SIG-M5 treated with dmso at 0.1 percent for 504 hours (cell line): ENCODE measurements at regions not wholly inside any gene's neighbourhood (a gene's known extent, or its start where the extent isn't known, plus 50 kb on each side); places are given as distances from the start of the nearest gene placed in this dataset.
A peak's percentile ranks its signal among the peaks of the same experiment; 100 is the strongest.

Experiments
- DNase-seq: peaks from one replicate; lab custom pipeline; 2025; ENCODE audit not compliant: unreplicated experiment; lab: John Stamatoyannopoulos, UW

DNA sequence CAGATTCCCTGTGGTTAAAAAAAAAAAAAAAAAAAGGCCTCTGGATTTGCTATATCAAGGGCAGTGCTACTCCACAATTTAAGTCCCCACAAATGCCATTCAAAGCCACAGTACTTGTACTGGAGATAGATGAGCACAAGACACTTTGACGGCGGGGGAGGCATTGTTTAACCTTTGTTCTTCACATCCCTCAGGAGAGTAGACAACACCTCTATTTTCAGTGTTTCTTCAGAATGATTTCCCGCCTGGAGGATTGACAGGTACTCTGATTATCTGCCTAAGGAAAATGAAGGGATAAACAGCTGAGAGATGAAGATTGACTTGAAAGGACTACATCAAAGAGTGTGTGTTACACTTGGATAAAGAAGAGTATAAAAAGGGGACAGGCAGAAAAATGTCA is 58.7 kb downstream of the OTOL1 start:
- no peak for DNase-seq

DNA sequence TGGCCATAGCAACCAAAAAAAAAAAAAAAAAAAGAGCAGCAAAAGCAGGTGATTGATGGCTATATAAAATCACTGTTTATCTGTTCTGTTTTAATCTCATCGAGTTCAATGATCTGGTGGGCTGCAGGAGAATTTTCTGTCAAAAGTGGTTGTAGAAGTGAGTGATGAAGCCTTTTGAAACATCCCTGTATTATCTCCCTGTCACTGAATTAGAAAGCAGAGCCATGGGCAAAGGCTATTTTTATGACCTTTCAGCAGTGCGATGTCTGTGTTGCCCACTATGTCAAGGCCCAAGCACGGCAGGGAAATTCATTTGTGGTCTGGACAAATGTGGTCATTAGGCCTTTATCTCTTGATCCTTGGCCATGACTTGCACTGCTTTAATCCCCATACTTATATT is 59.9 kb downstream of the OTOL1 start:
- no peak for DNase-seq

DNA sequence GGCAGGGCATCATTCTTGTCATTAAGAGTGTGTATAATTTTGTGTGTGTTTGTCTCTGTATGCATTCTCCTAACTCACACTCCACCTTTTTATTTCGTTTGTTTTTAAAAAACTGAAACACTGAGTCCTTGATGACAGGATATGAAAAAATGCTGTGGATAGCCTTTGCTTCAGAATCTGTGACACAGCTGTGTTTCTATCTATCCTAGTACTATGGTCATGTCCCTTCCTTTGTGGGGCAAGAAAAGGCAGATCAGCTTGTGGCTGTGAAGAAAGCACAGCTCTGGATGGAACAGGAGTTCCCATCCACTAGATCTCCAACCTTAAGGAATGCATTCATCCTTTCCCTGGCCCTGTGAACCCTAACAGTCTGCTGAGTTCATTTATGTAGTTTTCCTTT is 60.3 kb downstream of the OTOL1 start:
- DNase-seq = no peak

DNA sequence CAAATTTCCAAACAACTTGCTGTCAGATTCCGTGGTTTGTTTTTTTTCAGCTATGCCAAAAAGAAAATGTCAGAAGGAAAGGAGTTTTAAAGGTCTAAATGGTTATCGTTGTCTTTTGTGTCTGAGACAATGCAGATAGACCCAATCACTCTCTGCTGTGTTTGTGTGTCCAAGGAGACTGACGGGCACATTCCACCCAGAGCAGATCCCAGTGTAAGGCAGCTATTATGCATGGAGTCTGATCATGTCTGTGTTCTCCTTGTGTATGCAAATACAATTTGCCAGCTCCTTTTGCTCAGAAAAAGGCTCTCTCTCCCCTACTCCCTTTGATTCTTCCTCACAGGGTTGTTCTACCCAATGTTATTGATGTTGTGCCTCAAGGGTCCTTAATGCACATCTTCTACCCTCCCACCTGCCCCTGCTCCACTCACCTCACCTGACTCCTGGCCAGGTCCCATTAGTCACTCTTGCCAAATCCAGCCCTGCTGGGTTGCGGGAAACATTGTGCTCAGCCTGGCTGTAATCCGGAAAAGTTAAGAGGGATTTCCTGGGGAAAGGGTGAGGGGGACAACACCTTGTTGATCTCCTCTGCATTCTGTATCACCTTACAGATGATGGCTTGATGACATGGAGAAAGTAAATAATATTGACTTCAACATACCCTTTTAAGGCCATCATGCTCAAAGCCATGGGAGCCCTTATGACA is 61.0 kb downstream of the OTOL1 start:
- no peak for DNase-seq

DNA sequence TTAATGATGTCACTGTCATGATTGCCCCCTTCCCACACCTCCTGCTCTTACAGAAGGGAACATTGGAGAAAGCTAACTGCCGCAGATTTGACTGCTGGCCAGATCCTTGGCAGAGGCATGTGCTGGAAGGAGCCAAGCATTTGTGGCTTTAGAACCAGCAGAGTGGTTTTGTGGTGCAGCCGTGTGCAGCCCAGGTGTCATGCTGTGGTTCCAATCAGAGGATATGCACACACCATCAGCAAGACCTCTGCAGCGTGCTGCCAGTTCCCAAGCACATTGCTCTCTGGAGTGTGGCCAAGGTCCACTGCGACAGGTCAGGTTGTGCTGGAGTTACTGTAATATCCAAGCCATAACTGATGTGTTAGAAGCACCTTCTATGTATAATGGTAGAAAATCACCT is 61.6 kb downstream of the OTOL1 start:
- no peak for DNase-seq

DNA sequence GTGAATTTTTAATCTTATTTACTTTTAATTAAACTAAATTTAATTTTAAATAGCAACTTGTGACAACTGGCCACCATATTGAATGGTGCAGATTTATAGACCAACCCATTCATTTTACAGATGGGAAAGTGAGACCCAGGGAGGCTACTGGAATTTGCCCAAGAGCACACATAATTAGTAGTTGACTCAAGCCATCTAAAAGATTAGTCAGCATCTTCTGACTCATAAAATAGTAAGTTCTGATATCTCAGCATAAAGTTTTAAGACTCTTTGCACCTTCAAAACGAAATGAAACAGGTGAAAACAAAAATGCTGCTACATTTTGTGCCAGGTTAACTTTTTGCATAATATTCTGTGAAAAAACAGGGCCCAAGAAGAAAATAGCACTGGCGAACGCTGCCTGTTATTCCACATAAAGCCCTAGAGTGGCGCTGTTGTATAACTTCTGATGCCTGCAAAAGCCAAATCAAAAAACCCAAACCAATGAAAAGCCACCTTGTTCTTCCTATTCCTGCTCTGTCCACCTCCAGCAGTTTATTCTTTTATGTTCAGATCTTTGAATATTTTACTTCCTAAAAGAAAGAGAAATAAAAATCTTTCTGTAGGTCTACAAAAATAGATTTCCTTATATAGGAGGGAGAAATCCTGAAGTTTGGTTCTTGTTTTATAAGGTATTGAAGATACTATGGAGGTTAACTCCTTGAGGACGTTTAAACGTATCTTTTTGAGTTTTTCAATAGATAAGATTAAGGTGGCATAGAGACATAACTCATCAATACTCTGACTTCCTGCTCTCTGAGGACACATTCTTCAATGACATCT is 62.8 kb downstream of the OTOL1 start:
- DNase-seq = peak; percentile 71

DNA sequence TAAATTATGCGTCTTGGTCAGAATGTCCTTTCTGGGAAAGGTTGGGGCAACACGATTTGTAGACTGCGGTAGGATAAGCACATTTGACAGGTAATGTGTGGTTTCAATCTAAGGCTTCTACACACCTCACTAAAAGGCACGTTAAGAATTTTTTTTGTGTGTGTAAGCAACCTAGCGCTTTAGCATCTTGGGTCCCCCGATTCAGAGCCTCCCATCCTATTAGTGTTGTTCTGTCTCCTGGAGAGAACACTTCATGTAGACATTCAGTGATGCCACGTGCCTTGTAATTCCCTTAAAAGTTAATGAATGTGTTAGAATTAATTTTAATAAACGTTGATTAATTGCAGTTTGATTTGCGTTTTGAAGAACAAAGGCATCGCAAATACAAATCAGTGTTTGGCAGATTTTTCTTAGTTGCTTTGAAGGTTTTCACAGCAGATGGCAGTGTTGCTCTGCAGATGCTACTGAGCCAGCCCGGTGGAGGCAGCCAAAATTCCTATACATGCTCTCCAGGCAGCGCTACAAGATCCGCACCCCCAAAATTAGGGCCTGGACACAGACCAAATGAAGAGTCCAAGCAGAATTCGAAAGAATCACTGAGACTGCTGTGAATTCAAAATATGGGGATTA is 63.5 kb downstream of the OTOL1 start:
- peak; percentile 60 for DNase-seq

DNA sequence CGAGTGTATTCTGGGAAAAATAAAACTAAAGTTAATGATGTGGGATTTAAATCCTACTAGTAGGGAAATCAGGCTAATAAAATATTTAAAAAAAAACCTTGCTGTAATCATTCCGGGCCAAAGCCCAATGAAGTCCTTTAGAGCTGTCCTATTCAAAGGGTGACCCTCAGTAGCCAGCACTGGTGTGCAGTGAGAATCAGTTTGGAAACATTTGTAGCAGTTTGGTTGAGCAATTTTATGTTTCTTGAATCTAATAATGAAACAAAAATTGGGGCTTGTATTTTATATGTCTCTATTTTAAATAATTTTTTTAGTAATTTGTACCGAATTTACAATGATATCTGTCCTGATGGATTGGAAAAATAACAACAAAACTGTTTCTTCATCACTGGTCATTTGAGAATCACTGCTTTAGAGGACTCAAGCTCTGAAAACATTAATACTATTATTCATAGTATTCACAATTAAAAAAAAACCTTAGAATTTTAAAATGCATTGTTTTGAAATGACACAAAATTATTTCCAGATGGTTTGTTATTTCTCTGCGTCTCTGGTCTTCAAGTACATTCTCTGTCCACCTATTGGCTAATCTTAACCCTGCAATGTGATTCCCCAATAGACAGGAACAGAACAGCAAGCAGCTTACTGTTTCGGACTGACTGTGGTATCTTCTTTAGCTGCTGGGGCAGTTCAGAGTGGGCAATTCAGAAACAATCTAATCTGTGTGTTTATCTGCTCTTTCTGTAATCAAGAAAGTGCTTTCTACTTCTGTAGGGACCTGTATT is 71.2 kb downstream of the OTOL1 start:
- DNase-seq = no peak

DNA sequence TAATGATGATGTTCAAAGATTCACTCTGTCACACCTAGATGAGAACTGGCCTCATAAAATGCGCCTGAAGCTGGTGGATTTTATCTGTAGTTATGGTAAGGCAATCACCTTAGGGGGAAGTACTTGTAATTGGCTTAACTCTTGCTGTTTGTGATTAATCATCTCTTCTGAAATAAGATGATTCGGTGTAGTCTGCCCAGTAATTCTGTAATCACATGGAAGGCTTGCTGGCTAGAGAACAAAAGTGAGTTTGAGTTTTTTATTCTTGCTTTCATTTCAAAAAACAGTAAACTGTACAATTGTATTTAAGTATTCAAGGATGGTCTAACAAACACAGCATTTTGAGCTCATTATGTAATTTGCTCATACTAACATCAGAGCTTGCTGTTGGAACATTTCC is 72.1 kb downstream of the OTOL1 start:
- no peak for DNase-seq

DNA sequence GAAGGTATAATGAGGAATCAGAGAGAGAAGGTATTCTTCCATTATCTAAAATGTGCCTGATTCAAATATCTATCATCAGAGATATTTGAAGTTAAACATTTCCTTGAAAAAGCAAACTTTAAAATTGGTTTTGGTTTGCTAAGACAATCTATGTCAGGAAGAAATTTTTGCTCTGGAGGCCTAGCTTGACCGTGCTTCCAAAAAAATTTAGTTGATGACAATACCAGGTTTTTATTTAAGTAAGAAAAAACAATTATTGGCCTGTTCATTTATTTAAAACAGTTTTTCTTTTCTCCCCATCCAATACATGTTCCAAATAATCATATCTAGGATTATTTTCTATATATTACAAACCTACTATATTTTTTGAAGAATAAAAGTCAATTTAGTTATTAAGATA is 75.3 kb downstream of the OTOL1 start:
- DNase-seq = no peak

DNA sequence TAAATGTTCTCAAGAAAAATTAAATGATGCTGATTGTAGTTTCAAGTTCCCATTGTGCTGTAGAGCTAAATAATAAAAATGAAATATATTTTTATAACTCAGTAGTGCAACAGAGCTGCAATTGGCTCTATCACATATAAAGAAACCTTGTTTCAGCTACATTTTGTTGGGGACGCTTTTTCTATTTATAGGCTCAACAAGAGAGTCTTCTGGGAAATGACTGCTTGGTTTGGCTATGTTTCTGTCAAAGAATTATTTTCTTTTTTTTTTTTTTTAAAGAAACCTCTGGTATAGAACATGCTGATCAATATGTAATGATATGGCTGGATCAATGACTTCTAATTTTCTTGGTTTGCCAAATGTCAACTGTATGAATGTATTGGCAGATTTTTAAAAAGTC is 76.5 kb downstream of the OTOL1 start:
- no peak for DNase-seq

DNA sequence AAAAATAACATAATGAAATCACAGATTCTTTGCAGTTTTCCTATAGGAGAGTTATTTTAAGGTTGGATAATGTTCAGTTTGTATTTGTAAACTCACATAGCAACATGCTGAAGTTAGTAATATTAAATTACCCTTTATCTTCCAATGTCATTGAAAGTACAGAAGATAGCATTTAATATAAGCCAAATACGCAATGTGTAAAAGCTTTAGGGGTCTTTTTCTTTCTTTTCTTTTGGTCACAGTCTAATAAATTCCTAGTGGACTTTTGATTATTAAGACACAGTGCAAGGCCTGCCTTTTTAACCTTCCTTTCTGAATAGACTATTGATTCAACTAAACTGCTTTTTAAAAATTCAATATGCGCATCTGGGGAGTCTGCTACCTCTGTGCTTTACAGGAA is 79.3 kb downstream of the OTOL1 start:
- DNase-seq = no peak

DNA sequence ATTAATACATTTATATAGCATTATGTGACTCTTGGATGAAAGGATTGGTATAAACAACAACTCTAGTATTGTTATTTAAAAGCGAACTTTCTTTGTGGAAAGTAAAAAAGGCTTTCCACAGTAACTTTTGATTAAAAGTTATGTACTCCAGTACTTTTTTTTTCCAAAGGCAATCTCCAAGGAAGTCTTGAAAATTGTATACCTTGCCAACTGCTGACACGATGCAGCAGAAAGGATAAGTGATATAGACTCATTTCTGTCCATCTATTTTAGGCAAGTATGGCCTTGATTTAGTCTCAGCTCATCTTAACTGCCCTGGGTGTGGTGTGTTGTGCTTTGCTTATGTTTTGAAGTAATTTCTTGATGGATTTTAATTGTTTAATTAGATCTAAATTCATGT is 79.7 kb downstream of the OTOL1 start:
- DNase-seq = no peak

DNA sequence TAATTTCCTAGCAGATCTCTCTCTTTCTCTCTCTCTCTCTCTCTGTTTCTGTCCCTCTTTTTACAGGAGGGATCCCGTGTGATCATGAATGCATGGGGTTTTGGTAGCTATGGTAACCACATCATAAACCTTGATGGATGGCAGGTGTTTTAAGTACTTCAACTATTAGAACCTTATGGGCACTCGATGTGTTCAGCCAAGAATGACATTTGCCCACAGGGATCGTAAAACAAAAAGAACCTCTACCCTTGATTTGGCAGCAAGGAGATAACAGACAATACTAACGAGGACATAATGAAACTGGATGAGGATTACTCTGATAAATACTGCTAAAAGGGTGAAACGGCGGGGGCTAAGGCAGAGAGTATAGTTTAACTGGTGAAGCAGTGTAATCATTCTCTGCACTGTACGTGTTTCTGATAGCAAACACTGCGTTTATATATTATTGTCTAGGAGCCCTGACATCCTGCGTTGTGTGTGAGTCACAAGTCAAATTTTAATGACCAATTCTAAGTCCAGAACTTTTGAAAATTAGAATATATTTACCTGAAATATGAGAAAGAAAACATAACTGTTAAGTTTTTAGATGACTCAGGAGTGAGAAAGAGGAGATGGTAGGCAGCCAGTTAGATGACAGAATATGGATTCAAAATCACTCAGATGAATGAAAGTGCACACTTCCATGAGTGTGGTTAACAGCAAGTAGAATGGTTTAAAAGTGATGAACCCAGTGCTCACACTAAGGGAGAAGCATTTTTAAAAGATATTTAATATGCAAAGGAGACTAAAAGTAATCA is 80.3 kb downstream of the OTOL1 start:
- no peak for DNase-seq

DNA sequence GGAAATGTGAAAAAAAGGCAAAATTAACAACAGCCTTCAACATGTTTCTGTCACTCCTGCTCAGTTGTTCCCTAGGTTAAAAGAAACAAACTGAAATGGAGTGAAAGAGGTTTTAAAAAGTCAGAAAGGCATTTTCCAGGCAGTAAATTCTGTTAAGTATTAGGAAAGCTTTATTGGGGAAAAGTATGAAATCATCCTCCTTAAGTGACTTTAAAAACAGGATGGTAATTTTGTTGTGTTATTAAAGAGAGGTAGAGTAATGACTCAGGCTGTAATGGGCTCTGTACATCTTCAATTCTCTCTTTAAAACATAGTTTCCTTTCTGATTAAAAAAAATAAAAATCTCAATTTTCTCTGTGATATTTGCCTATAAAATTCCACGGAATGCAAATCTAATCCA is 81.1 kb downstream of the OTOL1 start:
- DNase-seq = no peak

DNA sequence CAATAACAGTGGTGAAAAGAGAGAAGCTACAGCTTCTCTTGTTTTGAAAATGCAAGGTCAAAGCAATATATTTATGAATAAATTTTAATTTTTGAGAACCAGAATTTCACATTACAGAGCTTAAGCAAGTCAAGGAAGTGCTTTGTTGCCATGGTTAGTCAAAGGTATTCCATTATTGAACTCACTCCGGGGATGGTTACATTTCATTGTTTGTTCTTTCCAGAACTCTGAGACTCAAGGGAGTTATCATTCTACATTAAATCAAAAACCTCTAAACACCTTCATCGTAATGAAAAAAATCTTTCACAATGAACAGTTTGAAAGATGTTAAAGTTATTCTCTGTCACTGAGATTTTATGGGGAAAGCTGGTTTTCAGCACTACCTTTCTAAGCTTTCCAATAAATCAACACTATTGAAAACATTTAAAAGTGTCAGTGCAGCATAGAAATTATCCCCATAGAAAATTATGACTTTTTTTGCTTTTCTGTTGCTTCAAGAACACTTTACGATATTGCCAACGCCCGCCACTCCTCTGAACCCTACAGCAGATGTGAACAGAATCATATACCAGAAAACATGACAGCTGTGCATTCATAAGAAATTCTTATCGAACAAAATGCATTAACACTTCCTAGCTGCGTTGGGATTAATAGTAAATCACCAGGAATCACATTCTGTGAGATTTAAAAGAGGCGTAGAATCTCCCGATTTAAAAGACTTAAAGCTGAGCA is 83.0 kb downstream of the OTOL1 start:
- no peak for DNase-seq

DNA sequence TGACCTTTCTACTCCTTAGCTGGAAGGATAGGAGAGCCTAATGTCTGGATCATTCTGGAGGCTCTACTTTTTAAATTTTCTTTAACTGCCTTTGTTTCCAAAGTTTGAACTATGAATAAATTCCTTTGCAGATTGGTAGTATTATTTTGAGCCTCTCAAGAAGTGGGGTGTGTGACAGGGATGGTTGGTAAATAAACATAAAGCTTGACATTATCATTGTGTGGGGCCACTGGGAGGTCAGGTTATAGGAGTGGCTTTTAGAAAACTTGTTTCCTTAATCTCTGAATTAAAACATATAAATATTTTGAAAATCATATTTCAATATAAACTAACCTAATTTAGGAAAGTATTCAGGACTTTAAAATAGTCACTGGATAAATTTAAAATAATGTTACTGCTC is 89.3 kb downstream of the OTOL1 start:
- DNase-seq = no peak

DNA sequence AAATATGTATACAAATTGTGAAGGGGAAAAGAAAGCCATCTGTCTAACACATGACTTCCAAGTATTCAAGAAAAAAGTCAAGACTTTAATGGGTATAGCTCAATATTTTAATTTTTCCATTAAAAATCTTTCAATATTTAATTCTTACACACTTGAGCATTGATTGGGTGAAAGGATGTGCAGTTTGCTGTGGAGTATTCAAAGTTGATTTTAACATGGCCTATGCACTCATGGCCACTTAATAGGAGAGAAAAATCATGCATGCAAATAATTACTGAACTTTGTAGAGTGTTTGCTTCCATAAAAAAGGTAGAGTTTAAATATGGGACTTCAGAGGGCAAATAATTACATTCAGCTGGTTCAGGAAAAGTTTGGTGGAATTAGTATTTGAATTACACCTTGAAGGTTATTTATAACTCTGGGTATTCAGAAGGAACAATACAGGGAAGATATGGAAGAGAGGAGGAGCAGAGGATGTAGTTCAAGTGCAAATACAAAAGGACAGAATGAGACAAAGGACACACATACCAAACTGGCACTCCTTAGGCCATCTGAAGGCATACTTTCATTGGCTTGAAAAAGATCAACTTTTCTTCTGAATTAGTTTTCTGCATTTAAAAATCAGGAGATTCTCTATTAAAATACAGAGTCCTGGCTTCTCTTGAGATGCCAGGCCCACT is 90.1 kb downstream of the OTOL1 start:
- no peak for DNase-seq

DNA sequence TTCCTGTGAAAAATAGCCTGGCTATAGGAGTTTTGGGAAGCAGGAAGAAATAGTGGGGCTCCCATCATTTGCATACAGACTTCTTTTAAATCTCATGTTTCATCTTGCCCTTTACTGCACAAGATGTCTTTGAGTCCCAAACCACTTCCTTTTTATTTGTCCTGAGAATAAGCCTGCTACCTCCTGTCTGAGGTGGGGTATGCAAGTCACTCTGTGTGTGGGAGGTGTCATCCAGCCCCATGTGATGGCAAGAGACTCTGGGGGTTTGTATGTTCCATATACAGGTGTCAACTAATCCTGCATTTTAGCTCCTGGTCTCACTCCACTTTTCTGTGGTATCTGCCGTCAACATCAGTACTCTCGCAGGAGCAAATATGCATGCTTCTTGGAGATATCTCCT is 102.0 kb downstream of the OTOL1 start:
- no peak for DNase-seq
